ENCODE measurements at regions not wholly inside any gene's neighbourhood (a gene's known extent, or its start where the extent isn't known, plus 50 kb on each side); places are given as distances from the start of the nearest gene placed in this dataset.

GRCh38 chr3:177610686-177611633 is 413.7 kb upstream of the TBL1XR1 start:
- no peak for TF ChIP-seq CTCF (IDR thresholded peaks at IDR 0.05; ENCODE audit: low read depth, low read length, poor library complexity, severe bottlenecking)
- no peak for TF ChIP-seq EZH2phosphoT487 (IDR thresholded peaks at IDR 0.05; ENCODE audit: borderline replicate concordance, low read length)
